GM12892 (cell line): ENCODE measurements at regions not wholly inside any gene's neighbourhood (a gene's known extent, or its start where the extent isn't known, plus 50 kb on each side); places are given as distances from the start of the nearest gene placed in this dataset.

ENCODE experiments used
- DNase-seq: peaks from one replicate; pipeline ENCODE4 v3.0.0; 2011; ENCODE audit not compliant: insufficient read length
- FAIRE-seq: peaks from 2 replicates; lab custom pipeline; 2011; peaks lifted over from hg19 to GRCh38; lab: Jason Lieb, UNC
- POLR2A ChIP-seq: IDR thresholded peaks from 2 replicates; pipeline ENCODE4 v1.6.1; 2011; ENCODE audit warnings: low read depth, low read length, control low read depth
- POLR2AphosphoS5 ChIP-seq: IDR thresholded peaks from 2 replicates; pipeline ENCODE4 v1.6.1; 2011; ENCODE audit warnings: low read depth, low read length, control low read depth
- TAF1 ChIP-seq: IDR thresholded peaks from 2 replicates; pipeline ENCODE4 v1.6.1; 2011; ENCODE audit warnings: low read depth, mild to moderate bottlenecking, control low read depth, low read length, borderline replicate concordance

DNA sequence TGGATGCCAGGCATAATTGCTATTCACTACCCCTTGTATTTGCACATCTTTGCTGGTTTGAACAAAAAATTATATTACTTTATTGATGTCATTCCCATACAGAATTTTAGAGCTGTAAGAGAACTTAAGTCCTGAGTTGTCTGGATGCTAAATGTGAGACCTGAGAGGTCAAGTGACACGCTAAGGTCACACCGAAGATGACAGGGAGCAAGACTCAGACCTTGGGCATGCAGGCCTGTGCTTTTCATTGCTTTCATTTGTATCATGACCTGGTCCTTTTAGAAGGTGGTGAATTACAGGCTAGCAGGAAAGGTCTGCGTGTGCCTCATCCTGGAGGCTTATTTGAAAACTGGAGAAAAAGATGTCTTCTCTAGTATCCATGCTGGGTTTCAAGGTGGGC lies 312.0 kb upstream of the RASGRP1 start:
- FAIRE-seq, result no peak
- TF ChIP-seq POLR2A (no peak), POLR2AphosphoS5 (no peak), TAF1 (no peak)
- DNase-seq, result no peak

DNA sequence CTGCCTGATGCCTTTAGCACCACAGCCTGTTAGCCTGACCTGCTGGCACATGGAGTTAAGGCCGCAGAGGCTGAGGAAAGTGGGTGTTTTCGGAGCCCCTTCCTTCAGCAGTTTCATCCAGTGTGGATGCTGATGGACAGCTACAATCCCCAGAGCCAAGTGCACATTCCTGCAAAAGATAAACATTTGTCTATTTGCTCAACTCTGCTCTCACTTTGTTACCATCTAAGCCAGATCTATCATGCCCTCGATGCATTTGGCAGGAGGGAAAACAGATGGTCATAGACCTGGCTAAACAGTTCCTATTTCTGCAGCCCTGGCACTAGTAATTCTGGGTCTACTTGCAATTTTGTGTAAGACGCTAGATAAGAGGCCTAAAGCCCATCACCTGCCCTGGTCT lies 312.9 kb upstream of the RASGRP1 start:
- no peak for DNase-seq
- no peak for FAIRE-seq
- TF ChIP-seq POLR2A, result no peak
- TF ChIP-seq POLR2AphosphoS5, result no peak
- TF ChIP-seq TAF1, result no peak

- DNase-seq (no peak), FAIRE-seq (no peak)
- no peak for TF ChIP-seq POLR2AphosphoS5
- no peak for TF ChIP-seq POLR2A
- no peak for TF ChIP-seq TAF1
These were observed 313.4 kb upstream of the RASGRP1 start for GRCh38 chr15:38878026-38878425.

DNA sequence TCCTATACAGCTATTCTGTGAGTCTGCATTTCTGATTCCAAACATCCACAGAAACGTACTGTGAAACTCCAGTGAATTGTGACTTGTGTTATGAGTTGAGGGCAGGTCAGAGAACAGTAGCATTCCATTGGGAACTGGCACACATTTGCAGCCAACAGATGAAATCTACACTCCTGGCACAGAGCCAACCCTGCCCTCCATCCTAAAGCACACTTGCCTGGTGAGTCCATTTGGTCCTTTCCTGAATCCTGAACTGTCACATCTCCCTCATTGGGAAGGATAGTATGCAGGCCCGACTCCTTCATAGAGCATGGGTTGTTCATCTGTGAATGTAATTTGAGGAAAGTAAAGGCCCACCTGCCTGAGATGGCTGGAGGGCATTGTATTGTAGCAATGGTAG lies 314.3 kb upstream of the RASGRP1 start:
- no peak for FAIRE-seq
- DNase-seq, result no peak
- TF ChIP-seq TAF1 (no peak), POLR2A (no peak), POLR2AphosphoS5 (no peak)

DNA sequence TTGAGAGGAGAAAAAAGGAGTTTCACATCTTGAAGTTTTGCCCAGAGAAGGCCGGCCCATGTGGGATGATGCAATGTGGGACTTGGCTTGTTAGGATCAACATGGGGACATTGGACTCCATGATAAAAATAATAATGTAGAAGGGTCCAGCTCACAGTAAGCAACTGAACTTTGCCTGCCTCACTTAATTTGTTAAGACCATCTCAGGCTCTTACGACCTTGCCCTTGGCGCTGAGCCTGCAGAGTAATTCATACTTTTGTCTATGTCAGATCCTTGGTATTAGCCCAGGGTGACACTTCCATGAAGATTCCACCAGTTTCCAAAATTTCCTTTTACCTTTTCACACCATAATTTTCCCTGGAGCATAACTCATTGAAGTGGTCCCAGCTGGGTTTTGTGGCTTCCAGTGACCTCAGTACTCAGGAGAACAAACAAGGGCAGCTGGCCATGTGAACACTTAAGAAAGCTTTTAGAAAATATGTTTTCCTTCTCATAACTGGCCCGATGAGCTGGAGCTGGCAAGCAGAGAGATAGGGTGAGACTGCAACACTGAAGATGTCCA lies 315.4 kb upstream of the RASGRP1 start:
- DNase-seq (no peak), FAIRE-seq (no peak)
- TF ChIP-seq TAF1 (no peak), POLR2AphosphoS5 (no peak), POLR2A (no peak)

GRCh38 chr15:38882221-38882620 lies 317.6 kb upstream of the RASGRP1 start:
- no peak for FAIRE-seq

DNA sequence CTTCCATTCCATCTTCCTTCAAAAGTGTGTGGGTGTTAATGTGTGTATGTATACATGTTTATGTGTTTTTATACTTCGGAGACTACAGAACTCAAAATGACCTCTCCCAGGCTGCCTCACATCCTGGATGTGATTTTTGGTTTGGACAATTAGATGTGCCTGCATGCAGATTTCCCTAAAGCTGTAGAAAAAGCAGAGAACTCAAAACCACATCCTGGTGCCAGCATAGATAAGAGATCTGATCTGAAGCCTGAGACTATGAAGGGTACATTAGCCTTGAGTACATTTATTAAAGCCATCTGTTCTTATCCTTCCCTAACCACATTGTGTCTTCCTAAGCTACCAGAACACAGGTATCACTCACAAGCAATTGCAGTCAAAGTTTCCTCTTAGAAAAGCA lies 319.4 kb upstream of the RASGRP1 start:
- TF ChIP-seq TAF1 (no peak), POLR2A (no peak), POLR2AphosphoS5 (no peak)
- DNase-seq (no peak), FAIRE-seq (no peak)

More at GRCh38 chr15:38882221-38882620, 317.6 kb upstream of the RASGRP1 start:
- no peak for DNase-seq
- TF ChIP-seq POLR2AphosphoS5 (no peak), POLR2A (no peak), TAF1 (no peak)

GRCh38 chr15:38885001-38885400 lies 320.4 kb upstream of the RASGRP1 start:
- TF ChIP-seq POLR2A (no peak), TAF1 (no peak), POLR2AphosphoS5 (no peak)
- DNase-seq, result no peak
- no peak for FAIRE-seq

- TF ChIP-seq POLR2A (no peak), TAF1 (no peak), POLR2AphosphoS5 (no peak)
- FAIRE-seq (no peak), DNase-seq (no peak)
These were observed 320.9 kb upstream of the RASGRP1 start for GRCh38 chr15:38885471-38885952.

DNA sequence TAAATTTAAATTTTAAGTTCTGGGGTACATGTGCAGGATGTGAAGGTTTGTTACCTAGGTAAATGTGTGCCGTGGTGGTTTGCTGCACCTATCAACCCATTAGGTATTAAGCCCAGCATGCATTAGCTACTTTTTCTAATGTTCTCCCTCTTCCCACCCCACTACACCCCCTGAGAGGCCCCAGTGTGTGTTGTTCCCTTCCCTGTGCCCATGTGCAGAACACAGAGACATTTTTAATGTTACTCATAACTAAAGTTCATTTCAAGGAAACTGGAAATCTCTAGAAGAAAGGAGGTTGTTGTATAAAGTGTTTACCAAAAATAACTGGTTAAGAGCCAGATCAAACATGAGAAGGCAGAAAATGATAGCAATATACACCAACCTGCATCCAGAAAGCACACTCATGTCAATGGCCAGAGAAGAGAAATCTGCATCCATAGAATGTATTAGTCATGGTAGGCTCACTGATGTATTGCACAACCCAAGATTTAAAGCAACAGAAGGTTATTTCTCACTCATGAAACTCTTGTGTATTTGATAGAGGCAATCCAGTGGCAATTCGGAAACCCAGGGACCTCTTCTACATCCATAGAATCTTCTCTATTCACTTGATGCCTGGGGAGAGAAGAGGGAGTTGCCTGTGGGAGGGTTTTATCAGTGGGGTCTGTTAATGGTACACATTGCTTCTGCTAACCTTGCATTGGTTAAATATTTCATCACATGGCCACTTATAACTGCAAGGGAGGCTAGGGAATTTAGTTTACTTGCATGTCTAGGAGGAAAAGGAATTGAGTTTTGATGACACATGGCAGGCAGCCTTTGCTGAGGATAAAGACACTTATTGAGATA lies 321.9 kb upstream of the RASGRP1 start:
- FAIRE-seq, result no peak
- TF ChIP-seq POLR2A, result no peak
- no peak for TF ChIP-seq POLR2AphosphoS5
- TF ChIP-seq TAF1, result no peak
- no peak for DNase-seq

DNA sequence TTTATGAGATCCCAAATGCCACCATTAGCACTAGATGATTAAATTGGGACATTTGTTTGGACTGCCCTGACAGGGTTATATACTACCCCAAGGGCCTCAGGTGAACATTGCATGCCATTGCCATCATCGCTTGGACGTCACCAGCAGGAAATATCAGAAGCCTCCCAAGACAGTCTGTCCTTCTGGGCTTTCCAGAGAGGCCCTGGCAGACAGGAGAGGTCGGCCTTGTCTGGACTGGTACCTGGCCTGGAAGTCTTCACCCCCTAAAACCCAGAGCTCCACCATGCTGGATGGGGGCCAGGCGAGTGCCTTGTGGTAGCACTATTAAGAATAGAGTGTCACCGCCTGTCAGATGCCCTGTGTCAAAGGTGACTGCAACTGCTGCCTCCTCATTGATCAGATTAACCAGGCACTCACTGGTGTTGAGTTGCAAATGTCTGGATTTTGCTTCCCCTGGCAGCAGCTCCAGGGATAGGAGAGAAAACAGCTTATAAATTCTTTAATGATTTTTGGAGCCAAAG lies 324.1 kb upstream of the RASGRP1 start:
- DNase-seq, result no peak
- FAIRE-seq, result no peak
- no peak for TF ChIP-seq POLR2A
- no peak for TF ChIP-seq POLR2AphosphoS5
- TF ChIP-seq TAF1, result no peak
